OCI-LY3 (cell line): ENCODE measurements at regions not wholly inside any gene's neighbourhood (a gene's known extent, or its start where the extent isn't known, plus 50 kb on each side); places are given as distances from the start of the nearest gene placed in this dataset.

Source experiments
- H2AFZ ChIP-seq: fragments of 200-600, 300-600 bp; shearing (Covaris generic); 2 replicates; pipeline ENCODE4 v1.6.0; 2014; ENCODE audit warnings: antibody characterized with exemption, low read depth, low read length
- H3K27ac ChIP-seq: fragments of 200-600, 300-600 bp; sonication (generic); 2 replicates; pipeline ENCODE4 v1.5.1; 2014; ENCODE audit warnings: mild to moderate bottlenecking, low read length, moderate library complexity, mixed read lengths
- H3K27me3 ChIP-seq: fragments of 200-600, 300-600 bp; sonication (generic); 2 replicates; pipeline ENCODE4 v1.6.1; 2014; ENCODE audit warnings: low read depth, low read length, mixed read lengths
- H3K36me3 ChIP-seq: fragments of 200-600, 300-600 bp; sonication (generic); replicated peaks from 2 replicates; pipeline ENCODE3; 2014; ENCODE audit warnings: low read depth, low read length, mixed read lengths
- H3K4me1 ChIP-seq: fragments of 300-600, 200-600 bp; sonication (generic); 2 replicates; pipeline ENCODE4 v1.6.1; 2014; ENCODE audit warnings: low read length, mixed read lengths
- H3K4me2 ChIP-seq: fragments of 200-600, 300-600 bp; sonication (generic); 2 replicates; pipeline ENCODE4 v1.6.1; 2014; ENCODE audit warnings: low read length, mixed read lengths
- H3K4me3 ChIP-seq: fragments of 300-600, 200-600 bp; sonication (generic); 2 replicates; pipeline ENCODE4 v1.5.1; 2014; ENCODE audit warnings: antibody characterized with exemption, mild to moderate bottlenecking, low read length, moderate library complexity
- H3K79me2 ChIP-seq: fragments of 300-600, 200-600 bp; shearing (Covaris generic); 2 replicates; pipeline ENCODE4 v1.6.1; 2014; ENCODE audit warnings: mild to moderate bottlenecking, low read length, mixed read lengths
- H3K9ac ChIP-seq: fragments of 300-600, 200-600 bp; shearing (Covaris generic); 2 replicates; pipeline ENCODE4 v1.6.0; 2014; ENCODE audit warnings: mild to moderate bottlenecking, low read length, moderate library complexity
- H3K9me3 ChIP-seq: fragments of 200-600, 300-600 bp; shearing (Covaris generic); 2 replicates; pipeline ENCODE4 v1.6.1; 2014; ENCODE audit warnings: low read length, mixed read lengths; ENCODE audit not compliant: insufficient read depth
- H4K20me1 ChIP-seq: fragments of 200-600, 300-600 bp; sonication (generic); 2 replicates; pipeline ENCODE4 v1.6.1; 2016; ENCODE audit warnings: low read length, mixed read lengths; ENCODE audit not compliant: insufficient read depth
- EZH2phosphoT487 ChIP-seq: fragments of 200-600 bp; shearing (Covaris generic); IDR thresholded peaks from 2 replicates; pipeline ENCODE4 v1.6.1; 2018; ENCODE audit warnings: antibody characterized with exemption, mixed run types, low read depth
- TF ChIP-seq, protein P1 (sequence below): fragments of 200-600, 300-600 bp; sonication (generic); IDR thresholded peaks from 2 replicates; pipeline ENCODE4 v1.5.1; 2014; ENCODE audit warnings: antibody characterized with exemption, low read length, low read depth

DNA sequence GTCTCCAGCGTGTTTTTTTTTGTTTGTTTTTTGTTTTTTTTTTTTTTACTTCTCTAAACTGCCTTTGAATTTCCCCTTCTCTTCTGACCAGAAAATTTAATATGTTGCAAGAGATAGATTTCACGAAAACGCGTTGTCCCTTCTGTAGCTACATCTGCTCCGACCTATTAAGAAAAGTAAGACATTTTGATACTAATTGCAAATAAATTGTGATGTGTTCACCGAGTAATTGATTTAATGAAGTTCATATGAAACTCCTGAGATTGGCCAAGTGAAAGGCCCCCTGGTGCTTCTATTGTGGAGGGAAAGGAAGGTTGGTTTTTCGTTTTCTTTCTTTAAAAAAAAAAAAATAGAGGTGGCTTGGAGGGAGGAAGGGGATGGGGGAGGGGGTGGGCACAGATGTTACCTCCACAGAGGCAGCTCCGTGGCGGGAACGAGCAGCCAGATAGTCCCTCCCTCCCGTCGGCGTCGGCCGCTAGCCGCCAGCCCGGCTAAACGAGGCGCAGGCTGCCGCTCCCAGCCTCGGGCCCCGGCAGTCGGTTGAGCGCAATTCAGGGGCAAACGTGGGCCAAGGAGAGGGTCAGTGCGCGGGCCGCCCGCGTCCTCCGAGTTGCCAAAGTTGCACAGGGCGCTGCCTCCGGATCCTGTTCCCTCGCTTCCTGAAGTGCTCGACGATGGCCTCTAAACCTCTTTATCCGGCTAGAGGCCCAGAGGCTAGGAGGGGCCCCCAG lies 139.1 kb upstream of the ZIC3 start:
- H3K27me3 ChIP-seq: no peaks in the 10 kb centered on the region
- no peak overlapping the region for H3K4me2 ChIP-seq
- no peaks in the 10 kb centered on the region for H3K9me3 ChIP-seq
- H3K9ac ChIP-seq: no peak overlapping the region
- H3K36me3 ChIP-seq: no peaks in the 10 kb centered on the region
- H3K4me3 ChIP-seq: no peak overlapping the region
- no peaks in the 10 kb centered on the region for H3K4me1 ChIP-seq
- H2AFZ ChIP-seq: no peak overlapping the region
- no peaks in the 10 kb centered on the region for H3K79me2 ChIP-seq
- H4K20me1 ChIP-seq: no peaks in the 10 kb centered on the region
- H3K27ac ChIP-seq: no peak overlapping the region
- TF ChIP-seq EZH2phosphoT487: no peak
- TF ChIP-seq, protein P1, sequence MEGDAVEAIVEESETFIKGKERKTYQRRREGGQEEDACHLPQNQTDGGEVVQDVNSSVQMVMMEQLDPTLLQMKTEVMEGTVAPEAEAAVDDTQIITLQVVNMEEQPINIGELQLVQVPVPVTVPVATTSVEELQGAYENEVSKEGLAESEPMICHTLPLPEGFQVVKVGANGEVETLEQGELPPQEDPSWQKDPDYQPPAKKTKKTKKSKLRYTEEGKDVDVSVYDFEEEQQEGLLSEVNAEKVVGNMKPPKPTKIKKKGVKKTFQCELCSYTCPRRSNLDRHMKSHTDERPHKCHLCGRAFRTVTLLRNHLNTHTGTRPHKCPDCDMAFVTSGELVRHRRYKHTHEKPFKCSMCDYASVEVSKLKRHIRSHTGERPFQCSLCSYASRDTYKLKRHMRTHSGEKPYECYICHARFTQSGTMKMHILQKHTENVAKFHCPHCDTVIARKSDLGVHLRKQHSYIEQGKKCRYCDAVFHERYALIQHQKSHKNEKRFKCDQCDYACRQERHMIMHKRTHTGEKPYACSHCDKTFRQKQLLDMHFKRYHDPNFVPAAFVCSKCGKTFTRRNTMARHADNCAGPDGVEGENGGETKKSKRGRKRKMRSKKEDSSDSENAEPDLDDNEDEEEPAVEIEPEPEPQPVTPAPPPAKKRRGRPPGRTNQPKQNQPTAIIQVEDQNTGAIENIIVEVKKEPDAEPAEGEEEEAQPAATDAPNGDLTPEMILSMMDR: no peak

DNA sequence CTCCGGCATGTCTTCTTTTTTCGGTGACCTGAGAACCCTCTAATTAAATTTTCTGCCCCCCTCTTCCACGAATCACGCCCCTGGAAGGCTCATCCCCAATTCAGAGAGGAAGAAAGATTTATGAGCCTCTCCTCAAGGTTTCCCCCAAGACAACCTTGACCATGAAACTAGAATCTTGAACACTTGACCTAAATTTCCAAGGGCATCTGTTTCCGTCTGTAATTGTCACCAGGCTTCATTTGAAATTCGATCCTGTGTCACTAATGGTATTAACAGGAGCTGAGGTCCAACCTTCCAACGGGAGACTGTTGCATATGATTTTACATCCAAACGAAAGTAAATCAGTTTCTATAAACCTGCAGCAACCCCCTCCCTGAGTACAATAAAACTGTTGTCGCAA lies 139.9 kb upstream of the ZIC3 start:
- TF ChIP-seq EZH2phosphoT487: no peak
- TF ChIP-seq, protein P1: no peak
- Histone ChIP-seq H3K27ac (no peak overlapping the region), H3K4me3 (no peak overlapping the region), H3K27me3 (no peaks in the 10 kb centered on the region), H3K4me1 (no peaks in the 10 kb centered on the region), H4K20me1 (no peaks in the 10 kb centered on the region), H3K9ac (no peak overlapping the region), H2AFZ (no peak overlapping the region), H3K9me3 (no peaks in the 10 kb centered on the region), H3K79me2 (no peaks in the 10 kb centered on the region), H3K36me3 (no peaks in the 10 kb centered on the region), H3K4me2 (no peak overlapping the region)

DNA sequence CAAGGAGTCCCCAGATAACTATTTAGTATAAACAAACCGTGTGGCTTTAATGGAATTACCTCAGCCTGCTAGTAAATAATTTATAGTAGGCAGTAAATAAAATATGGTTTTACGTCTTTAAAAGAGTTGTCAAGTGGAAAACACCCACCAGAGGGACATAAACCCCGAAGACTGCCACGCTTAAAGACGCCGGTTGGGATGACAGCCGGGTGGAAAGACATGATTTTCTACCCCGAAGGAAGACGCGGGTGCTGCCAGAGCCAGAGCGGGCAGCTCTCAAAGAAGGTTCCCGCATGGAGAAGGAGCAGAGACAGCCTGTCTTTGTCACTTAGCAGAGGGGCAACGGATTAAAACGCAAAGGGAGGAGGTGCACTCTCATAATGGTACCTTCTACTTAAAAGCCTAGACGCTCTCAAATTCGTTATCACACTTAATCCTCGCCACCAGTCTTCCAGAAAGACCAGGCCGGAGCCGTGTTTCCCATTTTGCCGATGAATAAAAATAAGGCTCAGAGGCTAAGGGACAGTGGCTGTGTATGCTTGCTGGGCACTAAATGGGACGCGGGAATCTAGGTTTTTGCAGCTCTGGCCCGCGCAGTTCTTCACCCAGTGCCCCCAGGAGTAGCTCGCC lies 140.5 kb upstream of the ZIC3 start:
- Histone ChIP-seq H3K36me3 (no peaks in the 10 kb centered on the region), H3K9ac (no peak overlapping the region), H3K27me3 (no peaks in the 10 kb centered on the region), H4K20me1 (no peaks in the 10 kb centered on the region), H2AFZ (no peak overlapping the region), H3K4me3 (no peak overlapping the region), H3K4me1 (no peaks in the 10 kb centered on the region), H3K27ac (no peak overlapping the region), H3K9me3 (no peaks in the 10 kb centered on the region), H3K4me2 (no peak overlapping the region), H3K79me2 (no peaks in the 10 kb centered on the region)
- TF ChIP-seq EZH2phosphoT487: no peak
- TF ChIP-seq, protein P1: no peak

DNA sequence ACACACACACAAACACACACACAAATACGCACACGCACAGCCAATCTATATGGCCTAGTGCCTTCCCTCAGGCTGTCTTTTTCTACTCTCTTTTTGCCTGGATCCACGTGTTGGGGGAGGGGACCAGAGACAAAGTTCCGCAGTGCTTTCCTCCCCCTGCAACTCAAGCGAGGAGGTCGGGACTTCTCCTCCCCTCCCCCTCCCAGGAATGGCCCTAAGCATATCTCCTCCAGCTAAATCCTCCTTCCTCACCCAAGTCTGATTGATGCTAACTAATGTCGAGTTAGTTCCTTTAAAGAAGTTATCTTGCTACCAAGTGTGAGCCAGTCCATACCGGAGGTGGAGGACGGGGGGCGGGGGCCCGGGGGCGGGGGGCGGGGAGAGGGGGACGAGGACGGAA lies 141.2 kb upstream of the ZIC3 start:
- no peaks in the 10 kb centered on the region for H3K36me3 ChIP-seq
- H3K4me1 ChIP-seq: no peaks in the 10 kb centered on the region
- no peak overlapping the region for H2AFZ ChIP-seq
- no peaks in the 10 kb centered on the region for H3K79me2 ChIP-seq
- TF ChIP-seq EZH2phosphoT487: no peak
- TF ChIP-seq, protein P1: no peak
- no peak overlapping the region for H3K27ac ChIP-seq
- no peaks in the 10 kb centered on the region for H4K20me1 ChIP-seq
- H3K9me3 ChIP-seq: no peaks in the 10 kb centered on the region
- H3K4me3 ChIP-seq: no peak overlapping the region
- H3K4me2 ChIP-seq: no peak overlapping the region
- no peaks in the 10 kb centered on the region for H3K27me3 ChIP-seq
- H3K9ac ChIP-seq: no peak overlapping the region
